BE2C (cell line): ENCODE measurements at regions not wholly inside any gene's neighbourhood (a gene's known extent, or its start where the extent isn't known, plus 50 kb on each side); places are given as distances from the start of the nearest gene placed in this dataset.
A peak's percentile ranks its signal among the peaks of the same experiment; 100 is the strongest.

ENCODE experiments used
- DNase-seq: peaks from one replicate; pipeline ENCODE4 v3.0.0-alpha.2; 2020
- H3K27me3 ChIP-seq: fragments of 250-450 bp; sonication (Bioruptor Pico); 2 replicates; pipeline ENCODE4 v1.5.1; 2020; ENCODE audit warnings: mild to moderate bottlenecking
- H3K36me3 ChIP-seq: fragments of 250-450 bp; sonication (Bioruptor Pico); 2 replicates; pipeline ENCODE4 v1.5.1; 2020; ENCODE audit warnings: mild to moderate bottlenecking
- H3K4me1 ChIP-seq: fragments of 250-450 bp; sonication (Bioruptor Pico); 2 replicates; pipeline ENCODE4 v1.5.1; 2020
- H3K4me3 ChIP-seq: 2 replicates; pipeline ENCODE4 v1.5.1; 2011; ENCODE audit warnings: low read depth, low read length
- H3K9me3 ChIP-seq: fragments of 250-450 bp; sonication (Bioruptor Pico); 2 replicates; pipeline ENCODE4 v1.5.1; 2020
- TF ChIP-seq, protein P1 (sequence below): IDR thresholded peaks from 2 replicates; pipeline ENCODE4 v1.5.1; 2012; ENCODE audit warnings: mild to moderate bottlenecking, low read depth, low read length

DNA sequence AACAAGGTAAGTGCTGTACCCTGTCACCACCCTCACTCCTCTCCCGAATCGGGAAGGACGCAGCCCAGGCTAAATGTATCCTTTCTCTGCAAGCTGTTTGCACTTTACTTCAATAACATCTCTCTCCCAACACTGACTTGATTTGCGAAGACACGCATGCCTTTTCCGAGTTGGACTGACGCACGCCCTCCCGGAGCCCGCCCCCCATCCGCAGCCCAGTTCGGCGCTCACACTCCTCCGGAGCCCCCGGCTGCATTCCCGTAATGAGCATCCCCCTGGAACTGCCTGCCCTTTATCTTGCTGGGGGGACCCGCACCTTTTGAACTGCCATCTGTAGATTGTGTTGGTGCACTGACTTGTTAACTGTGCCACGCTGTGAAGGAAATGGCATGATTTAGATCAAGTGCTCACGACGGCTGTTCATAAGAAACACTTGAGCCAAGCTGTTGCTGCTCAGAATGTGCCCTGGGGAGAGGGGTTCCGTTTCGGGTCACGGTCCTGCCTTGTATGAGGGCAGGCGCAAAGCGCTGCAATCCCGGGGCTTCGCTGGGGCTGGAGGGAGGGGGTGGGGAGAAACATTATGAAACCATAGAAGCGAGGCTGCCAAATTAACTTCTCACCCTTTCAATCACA lies 176.6 kb upstream of the CDKN3 start:
- Histone ChIP-seq H3K4me3 (peak overlapping the region; percentile 23), H3K9me3 (no peaks in the 10 kb centered on the region; the same call in 1 of the 2 replicates), H3K27me3 (no peaks in the 10 kb centered on the region), H3K4me1 (peaks cover 7% of the 10 kb centered on the region; the same call in 1 of the 2 replicates), H3K36me3 (no peaks in the 10 kb centered on the region)
- TF ChIP-seq, protein P1, sequence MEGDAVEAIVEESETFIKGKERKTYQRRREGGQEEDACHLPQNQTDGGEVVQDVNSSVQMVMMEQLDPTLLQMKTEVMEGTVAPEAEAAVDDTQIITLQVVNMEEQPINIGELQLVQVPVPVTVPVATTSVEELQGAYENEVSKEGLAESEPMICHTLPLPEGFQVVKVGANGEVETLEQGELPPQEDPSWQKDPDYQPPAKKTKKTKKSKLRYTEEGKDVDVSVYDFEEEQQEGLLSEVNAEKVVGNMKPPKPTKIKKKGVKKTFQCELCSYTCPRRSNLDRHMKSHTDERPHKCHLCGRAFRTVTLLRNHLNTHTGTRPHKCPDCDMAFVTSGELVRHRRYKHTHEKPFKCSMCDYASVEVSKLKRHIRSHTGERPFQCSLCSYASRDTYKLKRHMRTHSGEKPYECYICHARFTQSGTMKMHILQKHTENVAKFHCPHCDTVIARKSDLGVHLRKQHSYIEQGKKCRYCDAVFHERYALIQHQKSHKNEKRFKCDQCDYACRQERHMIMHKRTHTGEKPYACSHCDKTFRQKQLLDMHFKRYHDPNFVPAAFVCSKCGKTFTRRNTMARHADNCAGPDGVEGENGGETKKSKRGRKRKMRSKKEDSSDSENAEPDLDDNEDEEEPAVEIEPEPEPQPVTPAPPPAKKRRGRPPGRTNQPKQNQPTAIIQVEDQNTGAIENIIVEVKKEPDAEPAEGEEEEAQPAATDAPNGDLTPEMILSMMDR = no peak
- DNase-seq = no peak

DNA sequence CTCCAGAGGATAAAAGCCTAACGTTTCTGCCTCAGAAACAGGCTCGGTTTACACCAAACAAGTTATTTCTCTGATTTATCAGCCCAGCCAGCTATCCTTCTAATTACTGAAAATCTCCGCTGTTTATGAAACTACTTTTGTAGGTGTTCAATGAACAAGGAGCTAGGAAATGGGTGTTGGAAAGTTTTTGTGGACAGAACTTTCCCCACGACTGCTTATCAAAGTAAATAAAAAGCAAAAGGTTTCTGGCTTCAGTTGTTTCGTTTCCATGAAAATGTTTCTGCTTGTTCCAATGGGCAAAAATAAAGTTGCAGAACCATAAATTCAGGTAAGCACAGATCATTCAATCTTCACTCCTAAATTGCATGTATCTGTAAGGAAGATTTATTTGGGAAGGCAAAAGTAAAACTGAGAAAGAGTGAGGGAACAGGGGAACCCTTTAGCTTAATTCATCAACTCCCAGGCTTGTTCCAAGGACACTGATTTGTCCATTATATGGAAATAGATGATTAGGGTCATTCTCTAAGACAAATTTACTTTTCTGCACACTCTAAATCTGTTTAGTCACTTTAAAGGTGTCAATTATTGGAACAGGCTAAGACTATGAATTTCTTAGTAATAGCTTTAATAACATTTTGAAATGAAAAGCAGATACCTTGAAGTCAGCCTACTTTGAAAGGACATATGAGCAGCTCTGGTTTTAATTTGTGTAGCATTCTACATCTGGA lies 175.9 kb upstream of the CDKN3 start:
- H3K9me3 ChIP-seq = no peaks in the 10 kb centered on the region
- H3K27me3 ChIP-seq = no peaks in the 10 kb centered on the region
- H3K4me3 ChIP-seq = peak overlapping the region; percentile 23
- H3K36me3 ChIP-seq = no peaks in the 10 kb centered on the region
- H3K4me1 ChIP-seq = peaks cover 7% of the 10 kb centered on the region; the same call in 1 of the 2 replicates
- TF ChIP-seq, protein P1 = no peak
- DNase-seq = no peak

DNA sequence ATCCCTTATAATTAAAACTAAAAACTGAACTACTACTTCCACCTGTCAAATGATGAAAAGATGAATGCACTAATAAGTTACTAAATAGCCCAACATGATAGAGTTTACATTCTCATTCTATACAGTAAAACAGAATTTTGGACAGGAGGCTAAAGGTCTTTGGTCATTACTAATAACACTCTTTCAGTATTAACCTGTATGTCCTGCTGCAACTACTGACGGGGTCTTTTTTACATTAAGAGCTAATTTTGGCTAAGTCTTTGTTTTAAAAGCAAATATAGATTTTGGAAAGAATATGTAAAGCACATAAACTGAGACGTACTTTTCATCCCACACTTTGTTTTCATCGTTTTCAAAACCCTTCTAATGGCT lies 175.4 kb upstream of the CDKN3 start:
- H3K36me3 ChIP-seq = no peaks in the 10 kb centered on the region
- TF ChIP-seq, protein P1 = no peak
- no peak for DNase-seq
- H3K4me3 ChIP-seq = no peak overlapping the region
- peaks cover 7% of the 10 kb centered on the region; the same call in 1 of the 2 replicates for H3K4me1 ChIP-seq
- no peaks in the 10 kb centered on the region for H3K9me3 ChIP-seq
- no peaks in the 10 kb centered on the region for H3K27me3 ChIP-seq

GRCh38 chr14:54221971-54222370 lies 174.8 kb upstream of the CDKN3 start:
- Histone ChIP-seq H3K4me3 (no peak overlapping the region), H3K27me3 (no peaks in the 10 kb centered on the region), H3K36me3 (no peaks in the 10 kb centered on the region), H3K9me3 (no peaks in the 10 kb centered on the region), H3K4me1 (peaks cover 7% of the 10 kb centered on the region; the same call in 1 of the 2 replicates)
- TF ChIP-seq, protein P1 = no peak
- no peak for DNase-seq

- Histone ChIP-seq H3K27me3 (no peaks in the 10 kb centered on the region), H3K9me3 (no peaks in the 10 kb centered on the region), H3K4me1 (peaks cover 7% of the 10 kb centered on the region; the same call in 1 of the 2 replicates), H3K36me3 (no peaks in the 10 kb centered on the region), H3K4me3 (no peak overlapping the region)
- no peak for DNase-seq
- TF ChIP-seq, protein P1 = no peak
Measured at GRCh38 chr14:54223831-54224402, 172.9 kb upstream of the CDKN3 start.
